ENCODE measurements at regions not wholly inside any gene's neighbourhood (a gene's known extent, or its start where the extent isn't known, plus 50 kb on each side); places are given as distances from the start of the nearest gene placed in this dataset.

DNA sequence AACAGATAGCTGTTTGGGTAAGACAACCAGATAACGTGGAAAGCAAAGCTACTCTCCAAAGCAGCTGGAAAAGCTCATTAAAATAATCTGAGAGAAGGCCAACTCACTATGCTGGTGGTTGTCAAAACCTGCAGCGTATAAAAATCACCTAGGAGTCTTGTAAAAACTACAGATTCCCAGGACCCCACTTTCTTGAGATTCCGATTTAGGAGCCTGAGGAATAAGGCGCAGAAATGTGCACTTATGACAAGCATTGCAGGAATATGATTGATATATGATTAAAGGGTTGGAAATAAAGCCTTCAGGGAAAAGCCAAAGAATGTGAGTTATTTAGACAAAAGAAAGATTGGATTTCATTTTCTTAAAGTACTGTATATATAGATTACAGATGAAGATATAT lies 285.0 kb upstream of the PTGER4 start:
- H3K4me3 ChIP-seq = no peak overlapping the region
- no peak for FAIRE-seq
- H3K4me1 ChIP-seq = no peaks in the 10 kb centered on the region
- no peak overlapping the region for H3K4me2 ChIP-seq
- H3K9me3 ChIP-seq = no peaks in the 10 kb centered on the region
- DNase-seq (ENCODE audit: low read depth in 1 of 2, low spot score in 1 of 2) = no peak
- ChIA-PET CTCF (no interaction called here), POLR2A (no interaction called here)
- no peak overlapping the region for H3K27ac ChIP-seq
- ATAC-seq = no peak
- 79% methylated on average over 4 of the region's 4 CpGs for WGBS (ENCODE audit: missing lambda C conversion rate)
- TF ChIP-seq BHLHE40 (IDR thresholded peaks at IDR 0.05; ENCODE audit: low read depth, low read length) (no peak), KDM5A (IDR thresholded peaks at IDR 0.05) (no peak), CBX2 (IDR thresholded peaks at IDR 0.05; ENCODE audit: borderline replicate concordance, low read depth) (no peak), ZSCAN20 (CRISPR knock-in tag; IDR thresholded peaks at IDR 0.05) (no peak), E2F6 (IDR thresholded peaks at IDR 0.05; ENCODE audit: borderline replicate concordance, low read depth) (no peak), EHF (CRISPR knock-in tag; IDR thresholded peaks at IDR 0.05) (no peak), KDM1A (IDR thresholded peaks at IDR 0.05; ENCODE audit: low read depth) (no peak), MYC (IDR thresholded peaks at IDR 0.05; ENCODE audit: borderline replicate concordance, low read length) (no peak), ZFP36 (IDR thresholded peaks at IDR 0.05; ENCODE audit: borderline replicate concordance, partially characterized antibody) (no peak)
- TF ChIP-seq, protein P1, sequence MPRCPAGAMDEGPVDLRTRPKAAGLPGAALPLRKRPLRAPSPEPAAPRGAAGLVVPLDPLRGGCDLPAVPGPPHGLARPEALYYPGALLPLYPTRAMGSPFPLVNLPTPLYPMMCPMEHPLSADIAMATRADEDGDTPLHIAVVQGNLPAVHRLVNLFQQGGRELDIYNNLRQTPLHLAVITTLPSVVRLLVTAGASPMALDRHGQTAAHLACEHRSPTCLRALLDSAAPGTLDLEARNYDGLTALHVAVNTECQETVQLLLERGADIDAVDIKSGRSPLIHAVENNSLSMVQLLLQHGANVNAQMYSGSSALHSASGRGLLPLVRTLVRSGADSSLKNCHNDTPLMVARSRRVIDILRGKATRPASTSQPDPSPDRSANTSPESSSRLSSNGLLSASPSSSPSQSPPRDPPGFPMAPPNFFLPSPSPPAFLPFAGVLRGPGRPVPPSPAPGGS (IDR thresholded peaks at IDR 0.05) = no peak

GRCh38 chr5:40391642-40392041 lies 288.1 kb upstream of the PTGER4 start:
- Histone ChIP-seq H3K4me1 (no peaks in the 10 kb centered on the region), H3K27ac (no peak overlapping the region), H3K4me3 (no peak overlapping the region), H3K4me2 (no peak overlapping the region), H3K9me3 (no peaks in the 10 kb centered on the region)
- FAIRE-seq = no peak
- no peak; a peak in 1 of 6 replicates for ATAC-seq
- no peak for DNase-seq (ENCODE audit: low read depth in 1 of 2, low spot score in 1 of 2)
- ChIA-PET POLR2A (no interaction called here), CTCF (interaction anchor here (0.5 kb wide), 1 partner anchor 1408 kb away, joined by 3 read pairs; no protein-coding TSS in a partner anchor)
- TF ChIP-seq POLR2AphosphoS2 (conservative IDR thresholded peaks at IDR 0.05; ENCODE audit: low read length) = no peak
- no peak for TF ChIP-seq HES2 (IDR thresholded peaks at IDR 0.05)
- no peak for TF ChIP-seq ZSCAN20 (CRISPR knock-in tag; IDR thresholded peaks at IDR 0.05)
- TF ChIP-seq POLR2A (IDR thresholded peaks at IDR 0.05; ENCODE audit: low read length) = no peak
- TF ChIP-seq BHLHE40 (IDR thresholded peaks at IDR 0.05; ENCODE audit: low read depth, low read length) = no peak
- TF ChIP-seq MAZ (IDR thresholded peaks at IDR 0.05; ENCODE audit: borderline replicate concordance, low read depth, low read length) = no peak
- TF ChIP-seq, protein P2, sequence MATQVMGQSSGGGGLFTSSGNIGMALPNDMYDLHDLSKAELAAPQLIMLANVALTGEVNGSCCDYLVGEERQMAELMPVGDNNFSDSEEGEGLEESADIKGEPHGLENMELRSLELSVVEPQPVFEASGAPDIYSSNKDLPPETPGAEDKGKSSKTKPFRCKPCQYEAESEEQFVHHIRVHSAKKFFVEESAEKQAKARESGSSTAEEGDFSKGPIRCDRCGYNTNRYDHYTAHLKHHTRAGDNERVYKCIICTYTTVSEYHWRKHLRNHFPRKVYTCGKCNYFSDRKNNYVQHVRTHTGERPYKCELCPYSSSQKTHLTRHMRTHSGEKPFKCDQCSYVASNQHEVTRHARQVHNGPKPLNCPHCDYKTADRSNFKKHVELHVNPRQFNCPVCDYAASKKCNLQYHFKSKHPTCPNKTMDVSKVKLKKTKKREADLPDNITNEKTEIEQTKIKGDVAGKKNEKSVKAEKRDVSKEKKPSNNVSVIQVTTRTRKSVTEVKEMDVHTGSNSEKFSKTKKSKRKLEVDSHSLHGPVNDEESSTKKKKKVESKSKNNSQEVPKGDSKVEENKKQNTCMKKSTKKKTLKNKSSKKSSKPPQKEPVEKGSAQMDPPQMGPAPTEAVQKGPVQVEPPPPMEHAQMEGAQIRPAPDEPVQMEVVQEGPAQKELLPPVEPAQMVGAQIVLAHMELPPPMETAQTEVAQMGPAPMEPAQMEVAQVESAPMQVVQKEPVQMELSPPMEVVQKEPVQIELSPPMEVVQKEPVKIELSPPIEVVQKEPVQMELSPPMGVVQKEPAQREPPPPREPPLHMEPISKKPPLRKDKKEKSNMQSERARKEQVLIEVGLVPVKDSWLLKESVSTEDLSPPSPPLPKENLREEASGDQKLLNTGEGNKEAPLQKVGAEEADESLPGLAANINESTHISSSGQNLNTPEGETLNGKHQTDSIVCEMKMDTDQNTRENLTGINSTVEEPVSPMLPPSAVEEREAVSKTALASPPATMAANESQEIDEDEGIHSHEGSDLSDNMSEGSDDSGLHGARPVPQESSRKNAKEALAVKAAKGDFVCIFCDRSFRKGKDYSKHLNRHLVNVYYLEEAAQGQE (IDR thresholded peaks at IDR 0.05) = no peak
- TF ChIP-seq CHD2 (IDR thresholded peaks at IDR 0.05; ENCODE audit: low read length, partially characterized antibody) = no peak
- no peak for TF ChIP-seq USF2 (IDR thresholded peaks at IDR 0.05)
- no peak for TF ChIP-seq HOXA7 (CRISPR knock-in tag; IDR thresholded peaks at IDR 0.05)
- TF ChIP-seq RARB (CRISPR knock-in tag; IDR thresholded peaks at IDR 0.05) = no peak
- no peak for TF ChIP-seq TP53 (CRISPR knock-in tag; IDR thresholded peaks at IDR 0.05)
